SK-N-SH (cell line): ENCODE measurements at regions not wholly inside any gene's neighbourhood (a gene's known extent, or its start where the extent isn't known, plus 50 kb on each side); places are given as distances from the start of the nearest gene placed in this dataset.

Experiments
- CTCF ChIA-PET: fragments of 300-600, 350-600 bp; formaldehyde crosslinking; extraction: SDS; loops from one replicate; lab custom pipeline; 2021; lab: Yijun Ruan, JAX
- POLR2A ChIA-PET: fragments of 350-600 bp; sonication (Branson Sonifier 250); formaldehyde crosslinking; extraction: SDS; loops from one replicate; lab custom pipeline; 2020; ENCODE audit warnings: antibody characterized with exemption, inconsistent platforms; lab: Yijun Ruan, JAX
- DNase-seq: peaks from one replicate; pipeline ENCODE4 v3.0.0; 2012
- H2AFZ ChIP-seq: fragments of 200-600 bp; sonication (generic); 2 replicates; pipeline ENCODE4 v1.8.1; 2016; ENCODE audit warnings: antibody characterized with exemption, mild to moderate bottlenecking, low read depth
- H3F3A ChIP-seq: fragments of 200-600 bp; sonication (generic); replicated peaks from 2 replicates; pipeline ENCODE3; 2016; ENCODE audit warnings: antibody characterized with exemption, mild to moderate bottlenecking; ENCODE audit not compliant: insufficient read depth
- H3K27ac ChIP-seq, 2 experiments: fragments of 200-500 bp in 1 of 2; fragments of 200-600 bp in 1 of 2; sonication (Bioruptor generic) in 1 of 2; sonication (generic), shearing (Covaris generic) in 1 of 2; 2 replicates each; pipeline versions ENCODE4 v1.5.1 to v1.6.1; 2014 to 2016; ENCODE audit warnings: low read depth in 2 of 2, inconsistent platforms in 1 of 2, low read length in 1 of 2, mild to moderate bottlenecking in 1 of 2, mixed read lengths in 1 of 2
- H3K27me3 ChIP-seq: fragments of 200-600 bp; sonication (generic), shearing (Covaris generic); 2 replicates; pipeline ENCODE4 v1.6.1; 2016; ENCODE audit warnings: mixed run types; ENCODE audit not compliant: insufficient read depth
- H3K36me3 ChIP-seq, 2 experiments: fragments of 200-500 bp in 1 of 2; fragments of 200-600 bp in 1 of 2; sonication (Bioruptor generic) in 1 of 2; sonication (generic) in 1 of 2; replicated peaks in 1 of 2; 2 replicates each; pipeline versions ENCODE3 to v1.5.1; 2014 to 2016; ENCODE audit warnings: low read length in 1 of 2, mild to moderate bottlenecking in 1 of 2; ENCODE audit not compliant: insufficient read depth in 2 of 2, control insufficient read depth in 1 of 2
- H3K4me1 ChIP-seq, 2 experiments: fragments of 200-500 bp in 1 of 2; fragments of 200-600 bp in 1 of 2; sonication (Bioruptor generic) in 1 of 2; sonication (generic), shearing (Covaris generic) in 1 of 2; 2 replicates each; pipeline versions ENCODE4 v1.5.1 to v1.6.1; 2014 to 2016; ENCODE audit warnings: low read depth in 1 of 2, low read length in 1 of 2, mixed run types in 1 of 2; ENCODE audit not compliant: insufficient read depth in 2 of 2, control insufficient read depth in 1 of 2
- H3K4me2 ChIP-seq: fragments of 200-600 bp; sonication (generic), shearing (Covaris generic); 2 replicates; pipeline ENCODE4 v1.6.1; 2017; ENCODE audit warnings: mixed run types
- H3K4me3 ChIP-seq, 2 experiments: fragments of 200-500 bp in 1 of 2; fragments of 200-600 bp in 1 of 2; sonication (Bioruptor generic) in 1 of 2; sonication (generic), shearing (Covaris generic) in 1 of 2; 2 replicates each; pipeline versions ENCODE4 v1.5.1 to v1.8.1; 2014 to 2016; ENCODE audit warnings: low read depth in 2 of 2, inconsistent platforms in 1 of 2, low read length in 1 of 2, mild to moderate bottlenecking in 1 of 2, mixed read lengths in 1 of 2, moderate library complexity in 1 of 2
- H3K79me2 ChIP-seq: fragments of 200-600 bp; sonication (generic); 2 replicates; pipeline ENCODE4 v1.8.1; 2017; ENCODE audit warnings: mild to moderate bottlenecking; ENCODE audit not compliant: insufficient read depth
- H3K9ac ChIP-seq: fragments of 200-600 bp; sonication (generic); 2 replicates; pipeline ENCODE4 v1.6.1; 2017; ENCODE audit warnings: mixed run types
- H3K9me2 ChIP-seq: fragments of 200-600 bp; sonication (generic); 2 replicates; pipeline ENCODE4 v1.6.1; 2017; ENCODE audit warnings: mixed run types
- H3K9me3 ChIP-seq: fragments of 200-600 bp; sonication (generic); 2 replicates; pipeline ENCODE4 v1.6.1; 2017; ENCODE audit warnings: mixed run types, mild to moderate bottlenecking, moderate library complexity
- H4K20me1 ChIP-seq: fragments of 200-600 bp; sonication (generic); 2 replicates; pipeline ENCODE4 v1.6.1; 2017; ENCODE audit warnings: mild to moderate bottlenecking, mixed run types; ENCODE audit not compliant: insufficient read depth
- CHD2 ChIP-seq: fragments of 150-350 bp; IDR thresholded peaks from 2 replicates; pipeline ENCODE4 v1.6.1; 2018; ENCODE audit warnings: low read length; ENCODE audit not compliant: partially characterized antibody
- FOXJ3 ChIP-seq: sonication (generic); formaldehyde crosslinking; IDR thresholded peaks from 2 replicates; pipeline ENCODE4 v1.5.1; 2020; ENCODE audit warnings: mild to moderate bottlenecking, missing genetic modification reagents
- MEF2A ChIP-seq: IDR thresholded peaks from 2 replicates; pipeline ENCODE4 v1.4.0; 2012; ENCODE audit warnings: low read depth, borderline replicate concordance
- NFIC ChIP-seq: IDR thresholded peaks from 2 replicates; pipeline ENCODE4 v1.4.0; 2012; ENCODE audit warnings: borderline replicate concordance
- NRF1 ChIP-seq: IDR thresholded peaks from 2 replicates; pipeline ENCODE4 v1.6.1; 2012; ENCODE audit warnings: low read depth, mild to moderate bottlenecking, low read length
- RCOR1 ChIP-seq: fragments of 150-350 bp; IDR thresholded peaks from 2 replicates; pipeline ENCODE4 v1.6.1; 2017; ENCODE audit warnings: antibody characterized with exemption, low read length
- RXRA ChIP-seq: IDR thresholded peaks from 2 replicates; pipeline ENCODE4 v1.4.0; 2012; ENCODE audit warnings: low read depth, mild to moderate bottlenecking, borderline replicate concordance
- TCF12 ChIP-seq: IDR thresholded peaks from 2 replicates; pipeline ENCODE4 v1.4.0; 2012
- TEAD4 ChIP-seq: IDR thresholded peaks from 2 replicates; pipeline ENCODE4 v1.4.0; 2012; ENCODE audit warnings: mild to moderate bottlenecking, borderline replicate concordance; ENCODE audit not compliant: insufficient read depth
- WGBS: methylation state at CpG from one replicate; pipeline ENCODE4 v1.1.6; 2017; ENCODE audit warnings: low lambda C conversion rate; 5-methylcytosine and 5-hydroxymethylcytosine counted together
- TF ChIP-seq, protein P1 (sequence below): IDR thresholded peaks from 2 replicates; pipeline ENCODE4 v1.6.1; 2012; ENCODE audit warnings: mild to moderate bottlenecking, low read depth, low read length, moderate library complexity
- TF ChIP-seq, protein P2 (sequence below): fragments of 150-350 bp; IDR thresholded peaks from 2 replicates; pipeline ENCODE4 v1.6.1; 2016; ENCODE audit warnings: mild to moderate bottlenecking, low read depth, low read length
- TF ChIP-seq, protein P3 (sequence below): IDR thresholded peaks from 2 replicates; pipeline ENCODE4 v1.4.0; 2012; ENCODE audit warnings: low read depth, borderline replicate concordance
- TF ChIP-seq, protein P4 (sequence below): fragments of 150-350 bp; IDR thresholded peaks from 2 replicates; pipeline ENCODE4 v1.6.1; 2017; ENCODE audit warnings: antibody characterized with exemption, low read length, low read depth, borderline replicate concordance
- TF ChIP-seq, protein P5 (sequence below): IDR thresholded peaks from 2 replicates; pipeline ENCODE4 v1.4.0; 2012; ENCODE audit warnings: low read depth, borderline replicate concordance

DNA sequence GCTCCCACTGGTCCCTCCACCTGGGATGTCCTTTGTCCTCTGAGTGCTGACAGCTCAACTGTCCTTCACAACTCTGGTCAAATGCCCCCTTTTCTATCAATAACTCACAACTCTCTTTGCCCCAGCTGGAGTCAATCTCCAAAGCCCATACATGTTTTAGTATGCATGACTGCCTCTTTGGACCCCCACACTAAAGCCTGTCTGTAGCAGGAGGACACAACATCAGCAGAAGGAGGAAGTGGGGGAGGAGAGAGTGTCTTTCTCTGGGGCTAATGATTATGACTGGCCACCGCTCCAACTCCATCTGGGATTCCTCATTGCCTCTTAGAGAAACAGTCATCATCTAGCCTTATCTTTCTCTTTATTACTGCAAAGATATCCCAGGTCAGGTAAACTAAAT lies 186.6 kb upstream of the FGGY start:
- H3K9ac ChIP-seq: no peak overlapping the region
- no peaks in the 10 kb centered on the region for H4K20me1 ChIP-seq
- no peak overlapping the region for H3K4me3 ChIP-seq
- H3K4me1 ChIP-seq: no peaks in the 10 kb centered on the region; a peak in 1 of 4 replicates
- DNase-seq: no peak
- H2AFZ ChIP-seq: no peak overlapping the region
- ChIA-PET POLR2A (no interaction called here), CTCF (no interaction called here)
- H3K9me2 ChIP-seq: no peaks in the 10 kb centered on the region
- no peaks in the 10 kb centered on the region for H3F3A ChIP-seq
- no peaks in the 10 kb centered on the region for H3K9me3 ChIP-seq
- 87% methylated on average over 1 of the region's 1 CpG for WGBS
- no peaks in the 10 kb centered on the region for H3K79me2 ChIP-seq
- no peaks in the 10 kb centered on the region for H3K27me3 ChIP-seq
- H3K4me2 ChIP-seq: no peak overlapping the region
- H3K27ac ChIP-seq: no peak overlapping the region
- no peak for TF ChIP-seq NFIC
- no peak for TF ChIP-seq MEF2A
- TF ChIP-seq, protein P1, sequence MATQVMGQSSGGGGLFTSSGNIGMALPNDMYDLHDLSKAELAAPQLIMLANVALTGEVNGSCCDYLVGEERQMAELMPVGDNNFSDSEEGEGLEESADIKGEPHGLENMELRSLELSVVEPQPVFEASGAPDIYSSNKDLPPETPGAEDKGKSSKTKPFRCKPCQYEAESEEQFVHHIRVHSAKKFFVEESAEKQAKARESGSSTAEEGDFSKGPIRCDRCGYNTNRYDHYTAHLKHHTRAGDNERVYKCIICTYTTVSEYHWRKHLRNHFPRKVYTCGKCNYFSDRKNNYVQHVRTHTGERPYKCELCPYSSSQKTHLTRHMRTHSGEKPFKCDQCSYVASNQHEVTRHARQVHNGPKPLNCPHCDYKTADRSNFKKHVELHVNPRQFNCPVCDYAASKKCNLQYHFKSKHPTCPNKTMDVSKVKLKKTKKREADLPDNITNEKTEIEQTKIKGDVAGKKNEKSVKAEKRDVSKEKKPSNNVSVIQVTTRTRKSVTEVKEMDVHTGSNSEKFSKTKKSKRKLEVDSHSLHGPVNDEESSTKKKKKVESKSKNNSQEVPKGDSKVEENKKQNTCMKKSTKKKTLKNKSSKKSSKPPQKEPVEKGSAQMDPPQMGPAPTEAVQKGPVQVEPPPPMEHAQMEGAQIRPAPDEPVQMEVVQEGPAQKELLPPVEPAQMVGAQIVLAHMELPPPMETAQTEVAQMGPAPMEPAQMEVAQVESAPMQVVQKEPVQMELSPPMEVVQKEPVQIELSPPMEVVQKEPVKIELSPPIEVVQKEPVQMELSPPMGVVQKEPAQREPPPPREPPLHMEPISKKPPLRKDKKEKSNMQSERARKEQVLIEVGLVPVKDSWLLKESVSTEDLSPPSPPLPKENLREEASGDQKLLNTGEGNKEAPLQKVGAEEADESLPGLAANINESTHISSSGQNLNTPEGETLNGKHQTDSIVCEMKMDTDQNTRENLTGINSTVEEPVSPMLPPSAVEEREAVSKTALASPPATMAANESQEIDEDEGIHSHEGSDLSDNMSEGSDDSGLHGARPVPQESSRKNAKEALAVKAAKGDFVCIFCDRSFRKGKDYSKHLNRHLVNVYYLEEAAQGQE: no peak
- no peaks in the 10 kb centered on the region for H3K36me3 ChIP-seq

DNA sequence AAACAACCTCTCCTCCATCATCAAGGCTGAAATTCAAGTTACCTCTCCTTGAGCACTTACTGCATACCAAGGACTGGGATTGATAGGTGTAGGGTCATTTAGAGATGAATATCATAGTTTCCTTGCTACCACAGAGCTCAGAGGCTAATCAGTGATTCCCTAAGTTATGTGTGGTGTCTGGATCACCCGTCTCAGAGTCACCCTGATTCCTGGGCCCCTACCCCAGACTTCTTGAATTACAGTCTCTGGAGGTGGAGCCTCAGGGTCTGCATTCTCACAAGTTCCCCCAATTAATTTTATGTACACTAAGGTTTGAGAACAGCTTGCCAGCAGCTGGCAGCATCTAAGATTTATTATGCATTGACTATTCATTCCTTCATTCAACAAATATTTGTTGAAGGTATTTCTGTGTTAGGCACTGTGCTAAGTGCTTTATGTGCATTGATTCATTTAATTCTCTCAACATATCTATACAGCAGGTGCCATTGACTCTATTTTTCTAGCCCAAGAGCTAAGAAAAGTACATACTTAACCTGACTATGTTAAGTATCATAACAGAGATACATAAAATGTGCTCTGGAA lies 182.9 kb upstream of the FGGY start:
- H3K79me2 ChIP-seq: no peaks in the 10 kb centered on the region
- peaks cover 0 to 15% of the 10 kb centered on the region in 2 experiments; a peak in 3 of 4 replicates for H3K4me1 ChIP-seq
- no peak for DNase-seq
- ChIA-PET CTCF (interaction anchor here (1.5 to 1.8 kb wide), 2 partner anchors 19 to 99 kb away, joined by 3 read pairs; no protein-coding TSS in a partner anchor), POLR2A (no interaction called here)
- H3K4me3 ChIP-seq: no peak overlapping the region
- H2AFZ ChIP-seq: no peak overlapping the region
- H3F3A ChIP-seq: peaks cover 14% of the 10 kb centered on the region
- H3K9ac ChIP-seq: no peak overlapping the region
- no peaks in the 10 kb centered on the region for H3K27me3 ChIP-seq
- 100% methylated on average over 1 of the region's 1 CpG for WGBS
- H3K9me2 ChIP-seq: no peaks in the 10 kb centered on the region
- no peak overlapping the region for H3K4me2 ChIP-seq
- no peaks in the 10 kb centered on the region for H3K9me3 ChIP-seq
- no peak overlapping the region for H3K27ac ChIP-seq
- H4K20me1 ChIP-seq: no peaks in the 10 kb centered on the region
- no peaks in the 10 kb centered on the region for H3K36me3 ChIP-seq
- TF ChIP-seq TCF12: peak; percentile 22; the same call in 1 of the 2 replicates
- TF ChIP-seq, protein P2, sequence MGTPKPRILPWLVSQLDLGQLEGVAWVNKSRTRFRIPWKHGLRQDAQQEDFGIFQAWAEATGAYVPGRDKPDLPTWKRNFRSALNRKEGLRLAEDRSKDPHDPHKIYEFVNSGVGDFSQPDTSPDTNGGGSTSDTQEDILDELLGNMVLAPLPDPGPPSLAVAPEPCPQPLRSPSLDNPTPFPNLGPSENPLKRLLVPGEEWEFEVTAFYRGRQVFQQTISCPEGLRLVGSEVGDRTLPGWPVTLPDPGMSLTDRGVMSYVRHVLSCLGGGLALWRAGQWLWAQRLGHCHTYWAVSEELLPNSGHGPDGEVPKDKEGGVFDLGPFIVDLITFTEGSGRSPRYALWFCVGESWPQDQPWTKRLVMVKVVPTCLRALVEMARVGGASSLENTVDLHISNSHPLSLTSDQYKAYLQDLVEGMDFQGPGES: no peak
- TF ChIP-seq NFIC: no peak
- TF ChIP-seq, protein P3, sequence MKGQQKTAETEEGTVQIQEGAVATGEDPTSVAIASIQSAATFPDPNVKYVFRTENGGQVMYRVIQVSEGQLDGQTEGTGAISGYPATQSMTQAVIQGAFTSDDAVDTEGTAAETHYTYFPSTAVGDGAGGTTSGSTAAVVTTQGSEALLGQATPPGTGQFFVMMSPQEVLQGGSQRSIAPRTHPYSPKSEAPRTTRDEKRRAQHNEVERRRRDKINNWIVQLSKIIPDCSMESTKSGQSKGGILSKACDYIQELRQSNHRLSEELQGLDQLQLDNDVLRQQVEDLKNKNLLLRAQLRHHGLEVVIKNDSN: no peak
- no peak for TF ChIP-seq TEAD4
- no peak for TF ChIP-seq FOXJ3 (CRISPR knock-in tag)
- TF ChIP-seq CHD2: no peak
- TF ChIP-seq, protein P4, sequence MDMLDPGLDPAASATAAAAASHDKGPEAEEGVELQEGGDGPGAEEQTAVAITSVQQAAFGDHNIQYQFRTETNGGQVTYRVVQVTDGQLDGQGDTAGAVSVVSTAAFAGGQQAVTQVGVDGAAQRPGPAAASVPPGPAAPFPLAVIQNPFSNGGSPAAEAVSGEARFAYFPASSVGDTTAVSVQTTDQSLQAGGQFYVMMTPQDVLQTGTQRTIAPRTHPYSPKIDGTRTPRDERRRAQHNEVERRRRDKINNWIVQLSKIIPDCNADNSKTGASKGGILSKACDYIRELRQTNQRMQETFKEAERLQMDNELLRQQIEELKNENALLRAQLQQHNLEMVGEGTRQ: no peak
- TF ChIP-seq NRF1: no peak
- no peak for TF ChIP-seq RXRA
- no peak for TF ChIP-seq RCOR1
- TF ChIP-seq, protein P5, sequence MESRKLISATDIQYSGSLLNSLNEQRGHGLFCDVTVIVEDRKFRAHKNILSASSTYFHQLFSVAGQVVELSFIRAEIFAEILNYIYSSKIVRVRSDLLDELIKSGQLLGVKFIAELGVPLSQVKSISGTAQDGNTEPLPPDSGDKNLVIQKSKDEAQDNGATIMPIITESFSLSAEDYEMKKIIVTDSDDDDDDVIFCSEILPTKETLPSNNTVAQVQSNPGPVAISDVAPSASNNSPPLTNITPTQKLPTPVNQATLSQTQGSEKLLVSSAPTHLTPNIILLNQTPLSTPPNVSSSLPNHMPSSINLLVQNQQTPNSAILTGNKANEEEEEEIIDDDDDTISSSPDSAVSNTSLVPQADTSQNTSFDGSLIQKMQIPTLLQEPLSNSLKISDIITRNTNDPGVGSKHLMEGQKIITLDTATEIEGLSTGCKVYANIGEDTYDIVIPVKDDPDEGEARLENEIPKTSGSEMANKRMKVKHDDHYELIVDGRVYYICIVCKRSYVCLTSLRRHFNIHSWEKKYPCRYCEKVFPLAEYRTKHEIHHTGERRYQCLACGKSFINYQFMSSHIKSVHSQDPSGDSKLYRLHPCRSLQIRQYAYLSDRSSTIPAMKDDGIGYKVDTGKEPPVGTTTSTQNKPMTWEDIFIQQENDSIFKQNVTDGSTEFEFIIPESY: no peak
